Transverse colon (tissue), 4 donors: ENCODE measurements at regions not wholly inside any gene's neighbourhood (a gene's known extent, or its start where the extent isn't known, plus 50 kb on each side); places are given as distances from the start of the nearest gene placed in this dataset.
"Not testable (repeated sequence)": the region's sequence is repeated elsewhere in the genome, so short reads cannot be mapped to it uniquely, and the experiment has no call there.

Experiments used
- DNase-seq: peaks from one replicate; pipeline ENCODE4 v3.0.0-alpha.2; 2019
- H3K27ac ChIP-seq, 4 donors: fragments of 200-600 bp; sonication (generic); 2 replicates each; pipeline ENCODE4 v1.5.1; 2016 to 2018; ENCODE audit warnings: inconsistent platforms in 4 of 4
- H3K27me3 ChIP-seq: fragments of 200-600 bp; sonication (generic); 2 replicates; pipeline ENCODE4 v1.5.1; 2017; ENCODE audit warnings: inconsistent platforms
- H3K36me3 ChIP-seq, 4 donors: fragments of 200-600 bp; sonication (generic); 2 replicates each; pipeline ENCODE4 v1.5.1; 2017 to 2019; ENCODE audit warnings: inconsistent platforms in 4 of 4
- H3K4me1 ChIP-seq, 4 donors: fragments of 200-600 bp; sonication (generic); 2 replicates each; pipeline ENCODE4 v1.5.1; 2017 to 2020; ENCODE audit warnings: inconsistent platforms in 4 of 4
- H3K4me3 ChIP-seq, 4 donors: fragments of 200-600 bp; sonication (generic); 1 replicate in 1 of 4; 2 replicates in 3 of 4; pipeline versions ENCODE4 v1.5.1 to v1.6.1; 2017 to 2019; ENCODE audit warnings: inconsistent platforms in 4 of 4
- H3K9me3 ChIP-seq, 2 donors: fragments of 200-600 bp; sonication (generic); 2 replicates each; pipeline ENCODE4 v1.5.1; 2017 to 2019; ENCODE audit warnings: inconsistent platforms in 2 of 2
- POLR2AphosphoS5 ChIP-seq, 3 donors: sonication (generic); formaldehyde crosslinking; IDR thresholded peaks; one replicate each; pipeline ENCODE4 v1.6.1; 2016; ENCODE audit warnings: antibody characterized with exemption in 3 of 3
- WGBS, 2 donors: methylation state at CpG; one replicate each; pipeline ENCODE4 v1.1.5; 2018; ENCODE audit warnings: low coverage in 1 of 2; 5-methylcytosine and 5-hydroxymethylcytosine counted together
- in situ Hi-C, 4 donors: fragments of 200-750 bp; cut with MboI; loops; one replicate each; pipeline versions ENCODE4 v1.15.0 to v1.15.1; 2017; ENCODE audit warnings: low sequenced_read_pairs in 3 of 4, low pct_ligation_motif_present in 1 of 4, low pct_unique_long_range_greater_than_20kb in 1 of 4
- intact Hi-C: fragments of 100-400 bp; cut with DNase I; formaldehyde crosslinking; loops from one replicate; pipeline ENCODE4 v1.15.1; 2023; ENCODE audit warnings: low total_unique reads

- H3K27me3 ChIP-seq, H3K4me1 ChIP-seq, H3K9me3 ChIP-seq, H3K4me3 ChIP-seq, H3K27ac ChIP-seq, H3K36me3 ChIP-seq, DNase-seq, intact Hi-C loops, in situ Hi-C loops: not testable (repeated sequence)
- TF ChIP-seq POLR2AphosphoS5 (IDR thresholded peaks at IDR 0.05) = peak in 1 of 3 donors; percentile 37
- WGBS, 2 donors = 40 to 81% methylated on average over 4 to 6 of the region's 9 CpGs
Measured at GRCh38 chr16:21361612-21362227, 83.6 kb upstream of the CRYM start.

GRCh38 chr16:21361045-21361444 lies 83.0 kb upstream of the CRYM start:
- H3K27ac ChIP-seq, in situ Hi-C loops, H3K27me3 ChIP-seq: not testable (repeated sequence)

GRCh38 chr16:21359513-21359912 lies 81.4 kb upstream of the CRYM start:
- WGBS, 2 donors = 82 to 90% methylated on average over 6 to 11 of the region's 12 CpGs
- H3K9me3 ChIP-seq, H3K4me3 ChIP-seq, H3K4me1 ChIP-seq, H3K27me3 ChIP-seq, intact Hi-C loops, in situ Hi-C loops, DNase-seq, H3K36me3 ChIP-seq: not testable (repeated sequence)
- peak overlapping the region in 1 of 4 donors; percentile 41 for H3K27ac ChIP-seq

More at GRCh38 chr16:21361045-21361444, 83.0 kb upstream of the CRYM start:
- H3K9me3 ChIP-seq, H3K4me3 ChIP-seq, H3K4me1 ChIP-seq, intact Hi-C loops, H3K36me3 ChIP-seq, DNase-seq: not testable (repeated sequence)
- 53 to 64% methylated on average over 2 to 3 of the region's 3 CpGs for WGBS, 2 donors

- H3K4me3 ChIP-seq, H3K36me3 ChIP-seq, in situ Hi-C loops, H3K9me3 ChIP-seq, H3K4me1 ChIP-seq, intact Hi-C loops, H3K27me3 ChIP-seq: not testable (repeated sequence)
- 66 to 93% methylated on average over 3 to 18 of the region's 18 CpGs for WGBS, 2 donors
- peak; percentile 51 for DNase-seq
- peak overlapping the region in 1 of 4 donors; percentile 43 for H3K27ac ChIP-seq
Measured at GRCh38 chr16:21358261-21358795, 80.2 kb upstream of the CRYM start.

- H3K36me3 ChIP-seq, H3K4me1 ChIP-seq, DNase-seq, H3K4me3 ChIP-seq, H3K9me3 ChIP-seq, intact Hi-C loops, H3K27ac ChIP-seq, H3K27me3 ChIP-seq, in situ Hi-C loops: not testable (repeated sequence)
- 61 to 80% methylated on average over 1 to 10 of the region's 10 CpGs for WGBS, 2 donors
Measured at GRCh38 chr16:21356308-21356707, 78.2 kb upstream of the CRYM start.

- H3K27ac ChIP-seq, in situ Hi-C loops, H3K4me1 ChIP-seq, DNase-seq, intact Hi-C loops, H3K36me3 ChIP-seq, H3K4me3 ChIP-seq, H3K27me3 ChIP-seq, H3K9me3 ChIP-seq: not testable (repeated sequence)
- WGBS, 2 donors = 95% methylated on average over 3 of the region's 5 CpGs; no CpG with 5 or more reads in 1 of the 2 donors
Measured at GRCh38 chr16:21351433-21351832, 73.3 kb upstream of the CRYM start.

GRCh38 chr16:21350851-21351250 lies 72.8 kb upstream of the CRYM start:
- in situ Hi-C loops, intact Hi-C loops: not testable (repeated sequence)
- WGBS, 2 donors = 79 to 90% methylated on average over 2 to 4 of the region's 6 CpGs

GRCh38 chr16:21349336-21349735 lies 71.2 kb upstream of the CRYM start:
- H3K4me3 ChIP-seq, DNase-seq, intact Hi-C loops, H3K4me1 ChIP-seq, in situ Hi-C loops, H3K36me3 ChIP-seq, H3K27ac ChIP-seq, H3K27me3 ChIP-seq, H3K9me3 ChIP-seq: not testable (repeated sequence)
- WGBS, 2 donors = 78% methylated on average over 8 of the region's 13 CpGs; no CpG with 5 or more reads in 1 of the 2 donors

More at GRCh38 chr16:21350851-21351250, 72.8 kb upstream of the CRYM start:
- H3K4me1 ChIP-seq, H3K27ac ChIP-seq, DNase-seq, H3K9me3 ChIP-seq, H3K4me3 ChIP-seq, H3K36me3 ChIP-seq, H3K27me3 ChIP-seq: not testable (repeated sequence)

GRCh38 chr16:21348815-21349214 lies 70.7 kb upstream of the CRYM start:
- intact Hi-C loops, H3K4me1 ChIP-seq, in situ Hi-C loops, H3K9me3 ChIP-seq, H3K36me3 ChIP-seq, H3K4me3 ChIP-seq, H3K27ac ChIP-seq, DNase-seq, H3K27me3 ChIP-seq: not testable (repeated sequence)
- WGBS, 2 donors = 65% methylated on average over 9 of the region's 9 CpGs; no CpG with 5 or more reads in 1 of the 2 donors

GRCh38 chr16:21347538-21347937 lies 69.4 kb upstream of the CRYM start:
- 95% methylated on average over 8 of the region's 11 CpGs; no CpG with 5 or more reads in 1 of the 2 donors for WGBS, 2 donors
- DNase-seq, in situ Hi-C loops, H3K36me3 ChIP-seq, H3K27me3 ChIP-seq, H3K27ac ChIP-seq, intact Hi-C loops, H3K4me3 ChIP-seq, H3K9me3 ChIP-seq, H3K4me1 ChIP-seq: not testable (repeated sequence)
